ENCODE measurements at regions not wholly inside any gene's neighbourhood (a gene's known extent, or its start where the extent isn't known, plus 50 kb on each side); places are given as distances from the start of the nearest gene placed in this dataset.
"Not testable (repeated sequence)": the region's sequence is repeated elsewhere in the genome, so short reads cannot be mapped to it uniquely, and the experiment has no call there.

GRCh38 chr14:54251356-54251755 is 145.5 kb upstream of the CDKN3 start:
- DNase-seq (ENCODE audit: low spot score) (no peak), FAIRE-seq (no peak)

GRCh38 chr14:54252072-54252730 is 144.6 kb upstream of the CDKN3 start:
- FAIRE-seq (peak; percentile 81), DNase-seq (ENCODE audit: low spot score) (peak; percentile 77)

GRCh38 chr14:54253195-54253947 is 143.4 kb upstream of the CDKN3 start:
- FAIRE-seq (peak; percentile 75), DNase-seq (ENCODE audit: low spot score) (peak; percentile 87)

- DNase-seq (ENCODE audit: low spot score) (no peak), FAIRE-seq (no peak)
Observed at GRCh38 chr14:54256156-54256555, 140.7 kb upstream of the CDKN3 start.

GRCh38 chr14:54257424-54257823 is 139.4 kb upstream of the CDKN3 start:
- DNase-seq (ENCODE audit: low spot score) (no peak), FAIRE-seq (no peak)

GRCh38 chr14:54258382-54258781 is 138.4 kb upstream of the CDKN3 start:
- no peak for FAIRE-seq
- no peak for DNase-seq (ENCODE audit: low spot score)

- FAIRE-seq = no peak
- no peak for DNase-seq (ENCODE audit: low spot score)
Observed at GRCh38 chr14:54259821-54260220, 137.0 kb upstream of the CDKN3 start.

- FAIRE-seq (no peak), DNase-seq (ENCODE audit: low spot score) (no peak)
Observed at GRCh38 chr14:54261283-54261682, 135.5 kb upstream of the CDKN3 start.

GRCh38 chr14:54266616-54267015 is 130.2 kb upstream of the CDKN3 start:
- not testable (repeated sequence) for FAIRE-seq

GRCh38 chr14:54267172-54267571 is 129.6 kb upstream of the CDKN3 start:
- DNase-seq (ENCODE audit: low spot score) (no peak), FAIRE-seq (no peak)

More at GRCh38 chr14:54266616-54267015, 130.2 kb upstream of the CDKN3 start:
- DNase-seq (ENCODE audit: low spot score) = not testable (repeated sequence)

- no peak for FAIRE-seq
- no peak for DNase-seq (ENCODE audit: low spot score)
Observed at GRCh38 chr14:54275997-54276725, 120.6 kb upstream of the CDKN3 start.

GRCh38 chr14:54278087-54278486 is 118.7 kb upstream of the CDKN3 start:
- DNase-seq (ENCODE audit: low spot score) (no peak), FAIRE-seq (no peak)

GRCh38 chr14:54278665-54279295 is 118.0 kb upstream of the CDKN3 start:
- no peak for FAIRE-seq
- DNase-seq (ENCODE audit: low spot score) = no peak

GRCh38 chr14:54282849-54283248 is 114.0 kb upstream of the CDKN3 start:
- FAIRE-seq = no peak
- DNase-seq (ENCODE audit: low spot score) = no peak

GRCh38 chr14:54285030-54285429 is 111.8 kb upstream of the CDKN3 start:
- DNase-seq (ENCODE audit: low spot score) (no peak), FAIRE-seq (no peak)

- FAIRE-seq = no peak
- no peak for DNase-seq (ENCODE audit: low spot score)
Observed at GRCh38 chr14:54291491-54292191, 105.2 kb upstream of the CDKN3 start.

GRCh38 chr14:54294802-54295201 is 102.0 kb upstream of the CDKN3 start:
- FAIRE-seq = no peak
- no peak for DNase-seq (ENCODE audit: low spot score)

- DNase-seq (ENCODE audit: low spot score) = no peak
- no peak for FAIRE-seq
Observed at GRCh38 chr14:54299410-54300363, 97.1 kb upstream of the CDKN3 start.

GRCh38 chr14:54300881-54301280 is 95.9 kb upstream of the CDKN3 start:
- no peak for FAIRE-seq
- no peak for DNase-seq (ENCODE audit: low spot score)

- DNase-seq (ENCODE audit: low spot score) = no peak
- FAIRE-seq = no peak
Observed at GRCh38 chr14:54301359-54301758, 95.4 kb upstream of the CDKN3 start.

Data from RCC 7860 (cell line).